ENCODE measurements at regions not wholly inside any gene's neighbourhood (a gene's known extent, or its start where the extent isn't known, plus 50 kb on each side); places are given as distances from the start of the nearest gene placed in this dataset.
"Not testable (repeated sequence)": the region's sequence is repeated elsewhere in the genome, so short reads cannot be mapped to it uniquely, and the experiment has no call there.

- TF ChIP-seq POLR2A, POLR2AphosphoS5, CTCF (IDR thresholded peaks at IDR 0.05): not testable (repeated sequence)
These were observed 61.4 kb upstream of the SRRM3 start for GRCh38 chr7:76140259-76140658.
